Embryonic facial prominence (tissue), 1 donor: ENCODE measurements at regions not wholly inside any gene's neighbourhood (a gene's known extent, or its start where the extent isn't known, plus 50 kb on each side); places are given as distances from the start of the nearest gene placed in this dataset.
"Not testable (repeated sequence)": the region's sequence is repeated elsewhere in the genome, so short reads cannot be mapped to it uniquely, and the experiment has no call there.

Experiments used
- DNase-seq: peaks from one replicate; pipeline ENCODE4 v3.0.0-alpha.2; 2016; ENCODE audit errors: extremely low spot score

- no peak for DNase-seq
These were observed 422.0 kb upstream of the FRG2C start for GRCh38 chr3:75242012-75242735.

- DNase-seq: no peak
These were observed 415.2 kb upstream of the FRG2C start for GRCh38 chr3:75248974-75249373.

GRCh38 chr3:75254685-75255084 is 409.4 kb upstream of the FRG2C start:
- DNase-seq: no peak

- DNase-seq: not testable (repeated sequence)
These were observed 405.1 kb upstream of the FRG2C start for GRCh38 chr3:75258825-75259683.

DNA sequence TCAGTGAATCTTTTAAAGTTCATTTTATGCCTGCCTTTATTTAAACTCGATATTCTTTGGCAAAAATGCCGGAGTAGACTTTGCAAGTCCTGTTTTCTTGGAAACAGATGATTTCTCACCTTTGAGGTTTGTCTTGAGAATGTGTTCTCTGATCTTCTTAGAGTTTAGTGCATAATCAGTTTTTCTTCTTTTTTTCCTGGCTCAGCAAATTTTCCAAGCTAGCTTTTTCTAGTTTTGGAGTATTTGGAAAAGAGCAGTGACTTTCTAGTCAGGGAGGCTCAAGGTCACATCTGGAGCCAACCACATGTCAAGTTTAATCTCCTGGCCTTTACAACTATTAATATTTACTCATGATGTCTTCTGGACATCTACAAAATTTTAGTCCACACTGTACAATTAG is 403.2 kb upstream of the FRG2C start:
- not testable (repeated sequence) for DNase-seq

DNA sequence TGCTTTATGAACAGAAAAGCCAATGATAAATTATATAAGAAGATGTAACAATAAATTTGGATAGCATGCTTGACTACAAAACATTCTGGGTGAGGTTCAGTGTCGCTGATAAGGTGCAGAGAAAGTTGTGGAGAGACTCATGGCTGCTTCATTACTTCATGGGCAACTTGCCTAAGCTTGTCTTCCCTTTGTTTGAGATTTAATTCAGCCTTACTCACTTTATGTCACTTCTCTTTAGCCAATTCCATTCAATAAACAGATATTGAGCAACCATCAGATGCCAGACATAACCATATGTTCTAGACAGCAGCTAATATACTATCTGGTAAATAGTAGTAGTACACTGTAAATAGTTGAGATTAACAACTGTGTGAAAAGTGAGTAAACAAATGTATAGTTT is 401.5 kb upstream of the FRG2C start:
- DNase-seq: no peak

- DNase-seq: no peak
These were observed 398.2 kb upstream of the FRG2C start for GRCh38 chr3:75265897-75266296.

DNA sequence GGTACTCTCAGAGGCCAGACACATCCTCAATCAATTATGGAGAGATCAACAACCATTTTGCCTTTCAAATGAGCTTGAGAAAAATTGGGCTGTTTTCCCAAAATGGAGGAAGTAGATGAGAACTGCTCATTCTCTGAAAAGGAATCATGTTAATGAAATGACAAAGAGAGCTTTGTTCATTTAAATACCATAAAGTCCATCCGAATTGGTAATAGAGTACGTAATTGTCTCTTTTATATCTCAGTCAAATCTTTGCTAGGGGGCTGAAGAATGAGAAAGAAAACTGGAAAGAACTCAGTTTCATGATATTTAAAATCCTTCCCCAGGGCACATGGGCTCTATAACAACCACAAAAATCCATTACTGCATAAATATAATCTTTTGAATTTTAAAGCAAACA is 395.6 kb upstream of the FRG2C start:
- not testable (repeated sequence) for DNase-seq

DNA sequence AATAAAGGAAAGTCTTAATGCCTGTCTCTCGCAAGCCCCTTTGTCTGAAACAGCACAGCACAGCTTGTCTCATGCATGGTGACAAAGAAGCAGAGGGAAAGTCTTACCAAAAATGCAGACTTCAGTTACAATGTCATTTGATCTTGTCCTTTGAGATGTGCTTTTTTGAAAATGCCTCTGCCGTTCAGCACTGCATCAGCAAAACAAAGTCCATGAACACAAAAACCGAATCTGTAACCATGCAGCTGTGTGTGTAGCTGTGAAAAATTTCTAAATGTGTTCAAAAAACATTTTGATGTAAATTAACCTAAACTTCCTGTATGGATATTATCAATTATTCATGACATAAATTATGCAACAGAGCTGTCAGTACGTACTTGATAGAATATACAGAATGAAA is 391.9 kb upstream of the FRG2C start:
- DNase-seq: not testable (repeated sequence)

- no peak for DNase-seq
These were observed 391.4 kb upstream of the FRG2C start for GRCh38 chr3:75272691-75273090.

GRCh38 chr3:75285531-75286148 is 378.5 kb upstream of the FRG2C start:
- not testable (repeated sequence) for DNase-seq

- DNase-seq: not testable (repeated sequence)
These were observed 375.1 kb upstream of the FRG2C start for GRCh38 chr3:75288972-75289574.

- no peak for DNase-seq
These were observed 370.0 kb upstream of the FRG2C start for GRCh38 chr3:75294124-75294523.

DNA sequence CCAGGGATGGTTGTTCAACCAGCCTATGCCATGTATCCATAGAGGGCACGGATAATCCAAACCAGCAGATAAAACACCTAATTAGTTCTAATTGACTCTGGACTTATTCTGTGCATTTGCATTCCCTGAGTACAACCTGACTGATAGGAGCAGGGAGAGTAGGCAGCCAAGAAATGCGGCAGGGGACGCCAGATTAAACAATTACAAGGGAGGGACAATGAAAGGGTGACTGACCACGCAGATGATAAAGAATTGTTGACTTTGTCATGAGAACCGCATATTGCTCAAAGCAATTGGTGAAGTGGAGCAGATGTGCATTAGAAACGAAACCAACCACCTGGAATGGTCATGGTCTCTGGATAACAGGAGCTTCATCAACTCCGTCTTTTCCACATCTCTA is 369.1 kb upstream of the FRG2C start:
- DNase-seq: no peak

- no peak for DNase-seq
These were observed 367.3 kb upstream of the FRG2C start for GRCh38 chr3:75296858-75297257.

- DNase-seq: no peak
These were observed 363.5 kb upstream of the FRG2C start for GRCh38 chr3:75300606-75301005.

- DNase-seq: not testable (repeated sequence)
These were observed 363.1 kb upstream of the FRG2C start for GRCh38 chr3:75301050-75301449.

- DNase-seq: no peak
These were observed 360.4 kb upstream of the FRG2C start for GRCh38 chr3:75303741-75304140.

DNA sequence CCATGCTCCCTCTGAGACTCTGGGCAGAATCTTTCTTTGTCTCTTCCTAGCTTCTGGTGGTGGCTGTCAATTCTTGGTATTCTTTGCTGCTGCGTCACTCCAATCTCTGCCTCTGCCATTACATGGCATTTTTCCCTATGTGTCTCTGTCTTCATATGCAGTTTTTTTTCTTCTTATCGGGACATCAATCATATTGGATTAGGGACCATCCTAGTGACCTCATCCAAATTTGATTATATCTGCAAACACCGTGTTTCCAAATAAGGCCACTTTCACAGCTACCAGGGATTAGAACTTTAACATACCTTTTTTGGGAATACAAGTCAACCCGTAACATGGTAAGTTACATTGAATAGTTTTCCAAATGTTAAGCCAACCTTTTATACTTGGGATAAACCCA is 358.2 kb upstream of the FRG2C start:
- DNase-seq: no peak

- DNase-seq: not testable (repeated sequence)
These were observed 352.8 kb upstream of the FRG2C start for GRCh38 chr3:75311306-75311705.

DNA sequence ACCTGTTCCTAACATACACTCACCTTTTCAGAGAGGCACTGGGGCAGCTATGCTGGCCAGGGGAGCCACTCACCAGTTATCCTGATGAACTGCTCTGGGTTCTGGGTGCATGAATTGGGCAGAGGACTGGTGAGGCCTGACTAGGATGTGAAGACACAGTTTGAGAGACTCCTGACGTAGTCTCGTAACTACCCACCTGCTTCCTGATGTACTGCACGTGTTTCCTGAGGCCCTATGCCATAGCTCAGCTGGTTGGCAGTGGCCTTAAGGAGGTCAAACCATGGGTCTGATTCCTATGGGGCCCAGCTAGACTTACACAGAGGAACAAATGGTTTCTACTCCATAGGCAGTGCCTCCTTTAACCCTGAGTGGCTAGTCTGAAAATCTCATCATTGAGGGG is 351.7 kb upstream of the FRG2C start:
- not testable (repeated sequence) for DNase-seq

- DNase-seq: not testable (repeated sequence)
These were observed 344.4 kb upstream of the FRG2C start for GRCh38 chr3:75319776-75320175.
